Nephron (organoid): ENCODE measurements at regions not wholly inside any gene's neighbourhood (a gene's known extent, or its start where the extent isn't known, plus 50 kb on each side); places are given as distances from the start of the nearest gene placed in this dataset.
A peak's percentile ranks its signal among the peaks of the same experiment; 100 is the strongest.

Experiments used
- H3K27ac Mint-ChIP-seq, 3 experiments: 2 replicates each; pipeline ENCODE4 v1.8.0; 2020; ENCODE audit warnings: mixed read lengths in 3 of 3, mild to moderate bottlenecking in 2 of 3, moderate library complexity in 1 of 3
- H3K27me3 Mint-ChIP-seq: 2 replicates; pipeline ENCODE4 v1.8.0; 2021; ENCODE audit warnings: low read depth, mild to moderate bottlenecking, moderate library complexity, mixed read lengths
- H3K36me3 Mint-ChIP-seq: 2 replicates; pipeline ENCODE4 v1.8.0; 2020; ENCODE audit warnings: low read depth, mixed read lengths
- H3K4me1 Mint-ChIP-seq: 2 replicates; pipeline ENCODE4 v1.8.0; 2020; ENCODE audit warnings: mixed read lengths
- H3K4me3 Mint-ChIP-seq, 3 experiments: 2 replicates each; pipeline ENCODE4 v1.8.0; 2020; ENCODE audit warnings: mild to moderate bottlenecking in 3 of 3, mixed read lengths in 3 of 3, moderate library complexity in 2 of 3
- H3K9me3 Mint-ChIP-seq: 2 replicates; pipeline ENCODE4 v1.8.0; 2020; ENCODE audit warnings: mixed read lengths
- TF ChIP-seq, protein P1 (sequence below), 3 experiments: fragments of 200-600 bp; sonication (generic); IDR thresholded peaks; one replicate each; pipeline ENCODE4 v1.5.0; 2021; ENCODE audit warnings: antibody characterized with exemption in 3 of 3; ENCODE audit not compliant: unreplicated experiment in 3 of 3

- H3K27me3 Mint-ChIP-seq = no peaks in the 10 kb centered on the region
- H3K9me3 Mint-ChIP-seq = peaks cover 9% of the 10 kb centered on the region
- H3K4me1 Mint-ChIP-seq = peaks cover 26% of the 10 kb centered on the region
- H3K27ac Mint-ChIP-seq = peak overlapping the region in 1 of 3 experiments; percentile 98
- no peaks in the 10 kb centered on the region for H3K36me3 Mint-ChIP-seq
- H3K4me3 Mint-ChIP-seq = no peak overlapping the region
- TF ChIP-seq, protein P1, sequence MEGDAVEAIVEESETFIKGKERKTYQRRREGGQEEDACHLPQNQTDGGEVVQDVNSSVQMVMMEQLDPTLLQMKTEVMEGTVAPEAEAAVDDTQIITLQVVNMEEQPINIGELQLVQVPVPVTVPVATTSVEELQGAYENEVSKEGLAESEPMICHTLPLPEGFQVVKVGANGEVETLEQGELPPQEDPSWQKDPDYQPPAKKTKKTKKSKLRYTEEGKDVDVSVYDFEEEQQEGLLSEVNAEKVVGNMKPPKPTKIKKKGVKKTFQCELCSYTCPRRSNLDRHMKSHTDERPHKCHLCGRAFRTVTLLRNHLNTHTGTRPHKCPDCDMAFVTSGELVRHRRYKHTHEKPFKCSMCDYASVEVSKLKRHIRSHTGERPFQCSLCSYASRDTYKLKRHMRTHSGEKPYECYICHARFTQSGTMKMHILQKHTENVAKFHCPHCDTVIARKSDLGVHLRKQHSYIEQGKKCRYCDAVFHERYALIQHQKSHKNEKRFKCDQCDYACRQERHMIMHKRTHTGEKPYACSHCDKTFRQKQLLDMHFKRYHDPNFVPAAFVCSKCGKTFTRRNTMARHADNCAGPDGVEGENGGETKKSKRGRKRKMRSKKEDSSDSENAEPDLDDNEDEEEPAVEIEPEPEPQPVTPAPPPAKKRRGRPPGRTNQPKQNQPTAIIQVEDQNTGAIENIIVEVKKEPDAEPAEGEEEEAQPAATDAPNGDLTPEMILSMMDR (IDR thresholded peaks at IDR 0.05; ENCODE audit: unreplicated experiment in 3 of 3) = no peak
Measured at GRCh38 chr6:168968801-168969200, 284.8 kb downstream of the THBS2 start.

DNA sequence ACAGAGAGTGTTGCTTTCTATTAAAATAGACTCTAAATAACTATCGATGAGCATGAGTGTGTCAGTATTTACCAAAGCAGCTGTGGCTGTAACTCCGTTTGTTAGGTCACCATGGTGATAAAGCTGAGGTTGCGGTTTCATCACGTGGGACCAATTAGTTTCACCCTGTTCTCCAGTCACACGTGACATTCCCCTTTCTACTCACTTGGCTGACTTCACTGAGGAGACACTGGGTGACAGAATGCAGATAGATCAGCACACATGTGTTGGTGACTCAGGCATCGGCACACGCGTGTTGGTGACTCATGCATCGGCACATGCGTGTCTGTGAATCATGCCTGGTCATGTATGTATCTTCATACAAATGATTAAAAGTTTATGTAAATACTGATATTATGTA lies 285.4 kb downstream of the THBS2 start:
- TF ChIP-seq, protein P1 (IDR thresholded peaks at IDR 0.05; ENCODE audit: unreplicated experiment in 3 of 3) = no peak
- H3K4me1 Mint-ChIP-seq = peaks cover 26% of the 10 kb centered on the region
- H3K9me3 Mint-ChIP-seq = peaks cover 9% of the 10 kb centered on the region
- H3K27ac Mint-ChIP-seq = peak overlapping the region; percentile 86 to 98 (median 97)
- H3K36me3 Mint-ChIP-seq = no peaks in the 10 kb centered on the region
- H3K4me3 Mint-ChIP-seq = no peak overlapping the region
- H3K27me3 Mint-ChIP-seq = no peaks in the 10 kb centered on the region

DNA sequence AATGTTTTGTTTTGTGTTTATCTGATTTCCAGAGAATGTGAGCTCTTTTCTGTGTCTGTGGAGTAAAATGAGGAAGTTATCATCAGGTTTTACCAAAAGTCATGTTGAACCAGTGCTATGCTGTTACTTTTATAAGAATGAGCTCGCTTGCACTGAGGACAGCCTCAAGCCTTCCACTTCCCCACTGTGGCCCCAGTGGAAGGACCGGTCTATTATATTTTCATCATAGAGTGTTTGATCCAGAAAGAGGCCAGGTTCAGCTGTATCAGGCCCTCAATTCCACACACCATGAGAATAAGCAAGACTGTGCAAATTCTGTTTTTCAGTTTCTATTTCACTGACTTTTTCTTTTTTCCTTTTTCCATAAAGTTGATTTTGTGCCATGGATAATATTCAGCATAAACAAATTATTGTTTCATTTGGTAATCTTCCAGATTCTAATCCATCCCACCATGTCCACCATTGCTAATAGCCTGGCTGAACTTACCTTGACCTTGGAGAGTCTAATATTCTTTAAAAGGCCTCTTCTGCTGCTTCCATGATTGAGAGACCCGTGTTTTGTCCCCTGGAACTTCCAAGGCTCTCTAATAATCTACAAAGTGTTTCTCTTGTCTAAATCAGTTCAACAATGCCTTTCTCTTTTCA lies 286.2 kb downstream of the THBS2 start:
- H3K4me3 Mint-ChIP-seq = peak overlapping the region in 1 of 3 experiments; percentile 7
- H3K9me3 Mint-ChIP-seq = peaks cover 9% of the 10 kb centered on the region
- H3K27ac Mint-ChIP-seq = peak overlapping the region; percentile 86 to 98 (median 97)
- no peaks in the 10 kb centered on the region for H3K27me3 Mint-ChIP-seq
- H3K36me3 Mint-ChIP-seq = no peaks in the 10 kb centered on the region
- TF ChIP-seq, protein P1 (IDR thresholded peaks at IDR 0.05; ENCODE audit: unreplicated experiment in 3 of 3) = no peak
- H3K4me1 Mint-ChIP-seq = peaks cover 26% of the 10 kb centered on the region

DNA sequence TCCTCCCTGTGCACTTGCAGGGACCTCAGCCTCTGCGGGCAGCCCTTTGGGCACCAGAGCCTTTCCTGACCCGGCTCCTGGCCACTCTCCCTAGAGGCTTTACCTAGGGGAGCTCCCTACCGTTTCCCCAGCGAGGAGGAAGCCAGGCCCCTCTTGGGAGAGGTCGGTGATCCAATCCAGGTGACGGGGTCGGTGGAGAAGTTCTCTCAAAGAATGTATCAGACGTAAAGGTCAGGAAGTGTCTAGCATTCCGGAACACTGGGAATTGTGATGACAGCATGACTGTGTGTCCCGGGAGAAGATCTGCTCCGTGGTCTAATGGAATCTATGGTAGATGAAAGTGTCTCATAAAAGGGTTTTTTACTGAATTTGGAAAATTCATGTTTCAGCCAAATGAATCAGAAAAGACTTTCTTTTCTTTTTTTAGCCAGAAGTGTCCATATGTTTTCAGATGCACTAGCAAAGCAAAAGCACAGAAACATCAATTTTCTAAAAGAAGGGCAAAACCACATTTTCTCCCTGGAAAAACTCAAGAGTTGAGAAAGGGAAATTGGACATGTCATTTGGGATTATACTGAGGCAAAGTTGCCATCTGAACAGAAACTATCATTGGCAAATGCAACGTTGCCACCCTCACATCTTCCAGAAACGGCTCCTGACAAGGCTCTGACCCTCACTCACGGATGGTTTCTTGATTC lies 289.4 kb downstream of the THBS2 start:
- Mint-ChIP-seq H3K9me3 (peaks cover 9% of the 10 kb centered on the region), H3K4me3 (no peak overlapping the region), H3K36me3 (no peaks in the 10 kb centered on the region), H3K27ac (peak overlapping the region in 1 of 3 experiments; percentile 56), H3K27me3 (no peaks in the 10 kb centered on the region), H3K4me1 (peaks cover 46% of the 10 kb centered on the region)
- TF ChIP-seq, protein P1 (IDR thresholded peaks at IDR 0.05; ENCODE audit: unreplicated experiment in 3 of 3) = no peak

DNA sequence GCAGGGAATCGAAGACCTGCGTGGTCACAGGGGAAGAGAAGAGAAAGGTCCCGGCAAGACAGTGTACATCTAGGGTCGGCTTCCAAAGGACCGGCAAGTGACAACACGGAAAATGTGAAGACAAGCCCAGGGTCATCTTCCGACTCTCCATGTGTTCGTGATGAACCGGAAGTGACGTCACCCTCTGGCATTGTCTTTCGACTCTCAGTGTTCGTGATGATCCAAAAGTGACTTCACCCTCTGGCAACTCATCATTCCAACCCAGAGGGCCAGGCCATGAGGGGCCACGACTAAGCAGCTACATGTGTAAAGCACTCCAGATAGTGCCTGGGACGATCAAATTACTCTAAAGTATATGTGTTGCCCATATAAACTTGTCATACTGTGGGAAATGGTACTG lies 290.8 kb downstream of the THBS2 start:
- Mint-ChIP-seq H3K4me3 (no peak overlapping the region), H3K27me3 (no peaks in the 10 kb centered on the region), H3K4me1 (peaks cover 43% of the 10 kb centered on the region), H3K27ac (peak overlapping the region in 1 of 3 experiments; percentile 56), H3K36me3 (no peaks in the 10 kb centered on the region), H3K9me3 (peaks cover 9% of the 10 kb centered on the region)
- TF ChIP-seq, protein P1 (IDR thresholded peaks at IDR 0.05; ENCODE audit: unreplicated experiment in 3 of 3) = no peak
